ENCODE measurements at regions not wholly inside any gene's neighbourhood (a gene's known extent, or its start where the extent isn't known, plus 50 kb on each side); places are given as distances from the start of the nearest gene placed in this dataset.

- TF ChIP-seq EZH2phosphoT487 (IDR thresholded peaks at IDR 0.05; ENCODE audit: low read length) (no peak), EZH2 (optimal IDR thresholded peaks at IDR 0.05; ENCODE audit: low read depth, low read length) (no peak)
- TF ChIP-seq, protein P1, sequence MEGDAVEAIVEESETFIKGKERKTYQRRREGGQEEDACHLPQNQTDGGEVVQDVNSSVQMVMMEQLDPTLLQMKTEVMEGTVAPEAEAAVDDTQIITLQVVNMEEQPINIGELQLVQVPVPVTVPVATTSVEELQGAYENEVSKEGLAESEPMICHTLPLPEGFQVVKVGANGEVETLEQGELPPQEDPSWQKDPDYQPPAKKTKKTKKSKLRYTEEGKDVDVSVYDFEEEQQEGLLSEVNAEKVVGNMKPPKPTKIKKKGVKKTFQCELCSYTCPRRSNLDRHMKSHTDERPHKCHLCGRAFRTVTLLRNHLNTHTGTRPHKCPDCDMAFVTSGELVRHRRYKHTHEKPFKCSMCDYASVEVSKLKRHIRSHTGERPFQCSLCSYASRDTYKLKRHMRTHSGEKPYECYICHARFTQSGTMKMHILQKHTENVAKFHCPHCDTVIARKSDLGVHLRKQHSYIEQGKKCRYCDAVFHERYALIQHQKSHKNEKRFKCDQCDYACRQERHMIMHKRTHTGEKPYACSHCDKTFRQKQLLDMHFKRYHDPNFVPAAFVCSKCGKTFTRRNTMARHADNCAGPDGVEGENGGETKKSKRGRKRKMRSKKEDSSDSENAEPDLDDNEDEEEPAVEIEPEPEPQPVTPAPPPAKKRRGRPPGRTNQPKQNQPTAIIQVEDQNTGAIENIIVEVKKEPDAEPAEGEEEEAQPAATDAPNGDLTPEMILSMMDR (IDR thresholded peaks at IDR 0.05; ENCODE audit: low read length) = no peak
- Histone ChIP-seq H3K9ac (ENCODE audit: low read length) (no peak overlapping the region), H3K9me3 (replicated peaks; ENCODE audit: insufficient read depth, low read length) (no peaks in the 10 kb centered on the region), H3K4me1 (ENCODE audit: low read length) (no peaks in the 10 kb centered on the region), H3K27me3 (replicated peaks; ENCODE audit: insufficient read depth, low read length) (no peaks in the 10 kb centered on the region), H4K20me1 (ENCODE audit: insufficient read depth, low read length) (no peaks in the 10 kb centered on the region), H3K9me2 (replicated peaks; ENCODE audit: insufficient read depth, low read length) (no peaks in the 10 kb centered on the region; the same call in 1 of the 2 replicates), H3K4me3 (ENCODE audit: low read length) (no peak overlapping the region), H3K4me2 (ENCODE audit: low read depth, low read length) (no peak overlapping the region), H3K27ac (ENCODE audit: low read length) (no peak overlapping the region), H3K79me2 (ENCODE audit: low read length) (no peaks in the 10 kb centered on the region), H2AFZ (ENCODE audit: low read length) (no peak overlapping the region), H3F3A (ENCODE audit: insufficient read depth, low read length) (no peaks in the 10 kb centered on the region), H3K36me3 (replicated peaks; ENCODE audit: insufficient read depth, low read length) (no peaks in the 10 kb centered on the region)
- DNase-seq = no peak
These were observed 503.8 kb upstream of the CCDC179 start for GRCh38 chr11:23364076-23364475.

- H3K27me3 ChIP-seq (replicated peaks; ENCODE audit: insufficient read depth, low read length) = no peaks in the 10 kb centered on the region
- no peak overlapping the region for H3K4me3 ChIP-seq (ENCODE audit: low read length)
- no peak overlapping the region for H3K27ac ChIP-seq (ENCODE audit: low read length)
- H3K9ac ChIP-seq (ENCODE audit: low read length) = no peak overlapping the region
- H3K4me1 ChIP-seq (ENCODE audit: low read length) = no peaks in the 10 kb centered on the region
- H3K4me2 ChIP-seq (ENCODE audit: low read depth, low read length) = no peak overlapping the region
- no peaks in the 10 kb centered on the region for H3K9me3 ChIP-seq (replicated peaks; ENCODE audit: insufficient read depth, low read length)
- no peaks in the 10 kb centered on the region for H3K36me3 ChIP-seq (replicated peaks; ENCODE audit: insufficient read depth, low read length)
- H2AFZ ChIP-seq (ENCODE audit: low read length) = no peak overlapping the region
- H3K9me2 ChIP-seq (replicated peaks; ENCODE audit: insufficient read depth, low read length) = no peaks in the 10 kb centered on the region
- no peak for TF ChIP-seq EZH2 (optimal IDR thresholded peaks at IDR 0.05; ENCODE audit: low read depth, low read length)
- no peak for TF ChIP-seq EZH2phosphoT487 (IDR thresholded peaks at IDR 0.05; ENCODE audit: low read length)
- TF ChIP-seq, protein P1 (IDR thresholded peaks at IDR 0.05; ENCODE audit: low read length) = no peak
- no peaks in the 10 kb centered on the region for H4K20me1 ChIP-seq (ENCODE audit: insufficient read depth, low read length)
- H3F3A ChIP-seq (ENCODE audit: insufficient read depth, low read length) = no peaks in the 10 kb centered on the region
- no peak for DNase-seq
- no peaks in the 10 kb centered on the region for H3K79me2 ChIP-seq (ENCODE audit: low read length)
These were observed 510.5 kb upstream of the CCDC179 start for GRCh38 chr11:23370580-23371275.

GRCh38 chr11:23377909-23378308 lies 517.6 kb upstream of the CCDC179 start:
- no peak for TF ChIP-seq EZH2 (optimal IDR thresholded peaks at IDR 0.05; ENCODE audit: low read depth, low read length)
- TF ChIP-seq EZH2phosphoT487 (IDR thresholded peaks at IDR 0.05; ENCODE audit: low read length) = no peak
- TF ChIP-seq, protein P1 (IDR thresholded peaks at IDR 0.05; ENCODE audit: low read length) = no peak
- Histone ChIP-seq H3K27me3 (replicated peaks; ENCODE audit: insufficient read depth, low read length) (no peaks in the 10 kb centered on the region), H3K4me1 (ENCODE audit: low read length) (no peaks in the 10 kb centered on the region), H3K27ac (ENCODE audit: low read length) (no peak overlapping the region), H3F3A (ENCODE audit: insufficient read depth, low read length) (no peaks in the 10 kb centered on the region), H3K9me3 (replicated peaks; ENCODE audit: insufficient read depth, low read length) (no peaks in the 10 kb centered on the region), H3K4me3 (ENCODE audit: low read length) (no peak overlapping the region), H3K9me2 (replicated peaks; ENCODE audit: insufficient read depth, low read length) (no peaks in the 10 kb centered on the region), H3K79me2 (ENCODE audit: low read length) (no peaks in the 10 kb centered on the region), H3K4me2 (ENCODE audit: low read depth, low read length) (no peak overlapping the region), H3K36me3 (replicated peaks; ENCODE audit: insufficient read depth, low read length) (no peaks in the 10 kb centered on the region), H3K9ac (ENCODE audit: low read length) (no peak overlapping the region), H4K20me1 (ENCODE audit: insufficient read depth, low read length) (no peaks in the 10 kb centered on the region), H2AFZ (ENCODE audit: low read length) (no peak overlapping the region)
- no peak for DNase-seq

Measured in MM.1S (cell line).